Upper lobe of left lung (tissue), 4 donors: ENCODE measurements at regions not wholly inside any gene's neighbourhood (a gene's known extent, or its start where the extent isn't known, plus 50 kb on each side); places are given as distances from the start of the nearest gene placed in this dataset.

Experiments used
- EP300 ChIP-seq, 4 donors: sonication (generic); formaldehyde crosslinking; IDR thresholded peaks; one replicate each; pipeline ENCODE4 v1.5.1; 2017; ENCODE audit warnings: antibody characterized with exemption in 4 of 4, control low read depth in 2 of 4
- POLR2A ChIP-seq, 4 donors: fragments of 450-650 bp; IDR thresholded peaks; one replicate each; pipeline ENCODE4 v1.5.1; 2016 to 2017; ENCODE audit warnings: antibody characterized with exemption in 4 of 4, mild to moderate bottlenecking in 2 of 4
- POLR2AphosphoS5 ChIP-seq, 2 donors: sonication (generic); formaldehyde crosslinking; IDR thresholded peaks; one replicate each; pipeline ENCODE4 v1.5.1; 2017; ENCODE audit warnings: antibody characterized with exemption in 2 of 2
- TF ChIP-seq, protein P1 (sequence below), 6 experiments: fragments of 450-650 bp in 4 of 6; fragments of 200-600 bp in 2 of 6; sonication (generic) in 2 of 6; IDR thresholded peaks; one replicate each; pipeline ENCODE4 v1.5.1; 2016 to 2019; ENCODE audit warnings: antibody characterized with exemption in 6 of 6

DNA sequence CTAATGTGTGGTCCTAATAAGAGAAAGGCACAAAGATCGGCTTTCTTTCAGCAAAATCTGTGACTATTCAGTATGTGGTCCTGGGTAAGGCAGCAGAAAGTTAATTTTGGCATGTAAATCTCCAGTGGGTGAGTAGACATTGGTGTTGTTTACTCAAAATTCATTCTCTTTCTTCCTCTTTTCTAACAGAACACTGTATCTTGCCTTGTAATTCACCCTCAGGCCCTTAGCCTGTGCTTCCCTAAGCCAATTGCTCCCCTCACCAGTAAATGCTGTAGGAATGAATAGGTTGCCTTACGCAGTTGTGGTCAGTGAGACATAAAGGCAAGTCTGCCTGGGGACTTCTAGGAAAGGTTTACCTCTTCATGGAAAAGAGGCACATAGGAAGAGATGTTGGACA is 49.9 kb upstream of the PDE3B start:
- TF ChIP-seq, protein P1, sequence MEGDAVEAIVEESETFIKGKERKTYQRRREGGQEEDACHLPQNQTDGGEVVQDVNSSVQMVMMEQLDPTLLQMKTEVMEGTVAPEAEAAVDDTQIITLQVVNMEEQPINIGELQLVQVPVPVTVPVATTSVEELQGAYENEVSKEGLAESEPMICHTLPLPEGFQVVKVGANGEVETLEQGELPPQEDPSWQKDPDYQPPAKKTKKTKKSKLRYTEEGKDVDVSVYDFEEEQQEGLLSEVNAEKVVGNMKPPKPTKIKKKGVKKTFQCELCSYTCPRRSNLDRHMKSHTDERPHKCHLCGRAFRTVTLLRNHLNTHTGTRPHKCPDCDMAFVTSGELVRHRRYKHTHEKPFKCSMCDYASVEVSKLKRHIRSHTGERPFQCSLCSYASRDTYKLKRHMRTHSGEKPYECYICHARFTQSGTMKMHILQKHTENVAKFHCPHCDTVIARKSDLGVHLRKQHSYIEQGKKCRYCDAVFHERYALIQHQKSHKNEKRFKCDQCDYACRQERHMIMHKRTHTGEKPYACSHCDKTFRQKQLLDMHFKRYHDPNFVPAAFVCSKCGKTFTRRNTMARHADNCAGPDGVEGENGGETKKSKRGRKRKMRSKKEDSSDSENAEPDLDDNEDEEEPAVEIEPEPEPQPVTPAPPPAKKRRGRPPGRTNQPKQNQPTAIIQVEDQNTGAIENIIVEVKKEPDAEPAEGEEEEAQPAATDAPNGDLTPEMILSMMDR (IDR thresholded peaks at IDR 0.05), result no peak
- TF ChIP-seq POLR2AphosphoS5 (IDR thresholded peaks at IDR 0.05) (no peak), POLR2A (IDR thresholded peaks at IDR 0.05) (no peak), EP300 (IDR thresholded peaks at IDR 0.05) (no peak)
